Colonic mucosa (tissue), 4 donors: ENCODE measurements at regions not wholly inside any gene's neighbourhood (a gene's known extent, or its start where the extent isn't known, plus 50 kb on each side); places are given as distances from the start of the nearest gene placed in this dataset.
"Not testable (repeated sequence)": the region's sequence is repeated elsewhere in the genome, so short reads cannot be mapped to it uniquely, and the experiment has no call there.

Experiments
- DNase-seq: peaks from one replicate; pipeline ENCODE4 v3.0.0-alpha.2; 2020
- H3K27ac ChIP-seq: fragments of 200-600 bp; one replicate; pipeline ENCODE4 v1.8.0; 2021
- H3K27me3 ChIP-seq: fragments of 200-600 bp; one replicate; pipeline ENCODE4 v1.8.0; 2021
- H3K36me3 ChIP-seq: fragments of 200-600 bp; one replicate; pipeline ENCODE4 v1.8.0; 2021
- H3K4me1 ChIP-seq: fragments of 200-600 bp; one replicate; pipeline ENCODE4 v1.8.0; 2021; ENCODE audit warnings: mild to moderate bottlenecking
- H3K4me3 ChIP-seq: fragments of 200-600 bp; one replicate; pipeline ENCODE4 v1.8.0; 2021
- H3K9ac ChIP-seq, 2 donors: one replicate each; pipeline ENCODE4 v1.7.0; 2013; ENCODE audit warnings: control low read depth in 2 of 2, low read depth in 2 of 2, low read length in 2 of 2
- H3K9me3 ChIP-seq: fragments of 200-600 bp; one replicate; pipeline ENCODE4 v1.8.0; 2021
- intact Hi-C: fragments of 100-400 bp; cut with DNase I; formaldehyde crosslinking; loops from one replicate; pipeline ENCODE4 v1.14.1; 2022
- TF ChIP-seq, protein P1 (sequence below): fragments of 200-600 bp; IDR thresholded peaks from one replicate; pipeline ENCODE4 v1.8.0; 2022; ENCODE audit warnings: antibody characterized with exemption, mild to moderate bottlenecking
- donor health status: healthy.
- donor health status: DM: no; HTN: no; CAD: no.
- donor health status: DM: no; HTN: no; CAD: no.

DNA sequence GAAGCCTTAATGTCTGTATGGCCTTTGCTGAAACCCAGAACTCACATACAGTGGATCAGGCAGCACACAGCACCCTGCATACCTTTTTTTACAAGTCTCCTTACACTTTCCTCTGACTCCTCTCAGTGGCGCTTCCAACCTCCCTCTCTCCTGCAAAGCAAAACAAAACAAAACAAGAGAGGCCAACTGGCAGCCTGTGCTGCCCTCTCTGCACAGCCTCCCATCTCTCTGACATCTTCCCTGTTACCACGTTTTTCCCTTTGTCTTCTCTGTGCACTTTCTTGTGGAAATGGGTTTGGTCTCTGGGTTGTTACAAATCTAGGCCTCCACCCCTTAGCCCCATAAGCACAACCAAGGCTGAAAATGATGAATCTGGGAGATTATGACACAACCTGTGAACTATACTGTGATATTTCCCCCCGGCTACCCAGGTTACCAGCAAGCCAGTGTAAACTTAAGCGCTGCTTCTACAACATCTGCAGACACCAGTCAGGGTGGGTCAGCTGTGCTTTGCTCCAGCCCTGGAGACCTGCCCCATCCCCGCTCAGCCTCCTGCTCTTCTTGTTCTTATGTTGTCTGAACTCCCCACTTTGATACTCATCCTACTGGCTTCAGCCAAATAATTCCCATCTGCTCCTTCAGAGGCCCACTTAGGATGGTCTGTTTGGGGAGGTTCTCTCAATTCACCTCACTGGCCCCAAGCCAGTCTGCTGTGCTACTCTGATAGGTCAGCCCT is 54.9 kb upstream of the FMOD start:
- H3K4me3 ChIP-seq = no peak overlapping the region
- intact Hi-C loops = no loop called here
- TF ChIP-seq, protein P1, sequence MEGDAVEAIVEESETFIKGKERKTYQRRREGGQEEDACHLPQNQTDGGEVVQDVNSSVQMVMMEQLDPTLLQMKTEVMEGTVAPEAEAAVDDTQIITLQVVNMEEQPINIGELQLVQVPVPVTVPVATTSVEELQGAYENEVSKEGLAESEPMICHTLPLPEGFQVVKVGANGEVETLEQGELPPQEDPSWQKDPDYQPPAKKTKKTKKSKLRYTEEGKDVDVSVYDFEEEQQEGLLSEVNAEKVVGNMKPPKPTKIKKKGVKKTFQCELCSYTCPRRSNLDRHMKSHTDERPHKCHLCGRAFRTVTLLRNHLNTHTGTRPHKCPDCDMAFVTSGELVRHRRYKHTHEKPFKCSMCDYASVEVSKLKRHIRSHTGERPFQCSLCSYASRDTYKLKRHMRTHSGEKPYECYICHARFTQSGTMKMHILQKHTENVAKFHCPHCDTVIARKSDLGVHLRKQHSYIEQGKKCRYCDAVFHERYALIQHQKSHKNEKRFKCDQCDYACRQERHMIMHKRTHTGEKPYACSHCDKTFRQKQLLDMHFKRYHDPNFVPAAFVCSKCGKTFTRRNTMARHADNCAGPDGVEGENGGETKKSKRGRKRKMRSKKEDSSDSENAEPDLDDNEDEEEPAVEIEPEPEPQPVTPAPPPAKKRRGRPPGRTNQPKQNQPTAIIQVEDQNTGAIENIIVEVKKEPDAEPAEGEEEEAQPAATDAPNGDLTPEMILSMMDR = no peak
- no peaks in the 10 kb centered on the region for H3K36me3 ChIP-seq
- no peak overlapping the region for H3K27ac ChIP-seq
- no peaks in the 10 kb centered on the region for H3K9me3 ChIP-seq
- H3K9ac ChIP-seq = no peak overlapping the region
- DNase-seq = no peak
- H3K4me1 ChIP-seq = peaks cover 13% of the 10 kb centered on the region
- no peaks in the 10 kb centered on the region for H3K27me3 ChIP-seq

DNA sequence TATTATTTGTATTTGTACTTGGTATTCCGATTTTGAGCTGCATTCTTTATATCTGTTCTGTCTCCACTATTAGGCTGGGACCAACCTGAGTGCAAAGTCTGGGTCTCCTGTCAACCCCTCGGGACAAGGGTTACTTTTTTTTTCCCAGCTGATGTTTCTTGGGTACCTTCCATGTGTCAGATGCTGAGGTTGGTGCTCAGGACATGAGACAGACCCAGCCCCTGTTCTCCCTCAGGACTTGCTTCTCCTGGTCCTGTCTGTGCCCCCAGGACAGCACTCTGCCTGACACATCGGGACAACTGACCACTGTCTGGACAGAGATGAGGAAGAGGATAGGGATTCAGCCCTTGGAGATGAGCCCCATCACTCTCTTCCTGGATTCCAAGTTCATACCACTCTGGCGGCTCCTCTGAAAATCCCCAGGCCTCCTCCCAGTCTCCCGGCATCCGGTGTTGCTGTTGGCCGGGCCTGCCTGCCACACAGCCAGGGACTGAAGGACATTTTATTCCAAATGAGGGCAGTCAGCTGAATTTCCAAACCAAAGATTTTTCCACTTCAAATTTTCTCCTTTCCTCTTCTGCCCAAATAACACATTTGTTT is 55.6 kb upstream of the FMOD start:
- TF ChIP-seq, protein P1 = no peak
- Histone ChIP-seq H3K27me3 (no peaks in the 10 kb centered on the region), H3K36me3 (no peaks in the 10 kb centered on the region), H3K9ac (no peak overlapping the region), H3K4me3 (no peak overlapping the region), H3K27ac (peak overlapping the region; percentile 41), H3K9me3 (no peaks in the 10 kb centered on the region), H3K4me1 (peaks cover 13% of the 10 kb centered on the region)
- intact Hi-C loops = no loop called here
- DNase-seq = peak; percentile 47

DNA sequence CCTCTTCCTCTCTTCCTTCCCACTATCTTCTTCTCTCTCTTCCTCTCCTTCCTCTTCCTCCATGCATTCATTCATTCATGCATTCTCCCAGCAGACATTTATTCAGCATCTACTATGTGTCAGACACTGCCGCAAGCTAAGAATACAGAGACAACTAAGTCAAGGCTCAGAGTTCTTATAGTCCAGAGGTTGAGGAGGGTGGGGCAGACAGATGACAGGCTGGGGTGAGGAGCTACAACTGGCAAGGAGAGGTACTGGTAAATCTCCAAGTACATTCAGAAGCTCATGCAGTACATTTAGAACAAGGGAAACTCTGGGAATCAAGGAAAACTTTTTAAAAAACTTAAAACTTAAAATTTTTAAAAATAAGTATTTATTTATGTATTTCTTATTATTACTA is 56.4 kb upstream of the FMOD start:
- DNase-seq = peak; percentile 61
- Histone ChIP-seq H3K27ac (peak overlapping the region; percentile 41), H3K9ac (no peak overlapping the region), H3K27me3 (no peaks in the 10 kb centered on the region), H3K36me3 (no peaks in the 10 kb centered on the region), H3K9me3 (no peaks in the 10 kb centered on the region), H3K4me1 (peaks cover 13% of the 10 kb centered on the region), H3K4me3 (no peak overlapping the region)
- intact Hi-C loops = no loop called here
- TF ChIP-seq, protein P1 = no peak

DNA sequence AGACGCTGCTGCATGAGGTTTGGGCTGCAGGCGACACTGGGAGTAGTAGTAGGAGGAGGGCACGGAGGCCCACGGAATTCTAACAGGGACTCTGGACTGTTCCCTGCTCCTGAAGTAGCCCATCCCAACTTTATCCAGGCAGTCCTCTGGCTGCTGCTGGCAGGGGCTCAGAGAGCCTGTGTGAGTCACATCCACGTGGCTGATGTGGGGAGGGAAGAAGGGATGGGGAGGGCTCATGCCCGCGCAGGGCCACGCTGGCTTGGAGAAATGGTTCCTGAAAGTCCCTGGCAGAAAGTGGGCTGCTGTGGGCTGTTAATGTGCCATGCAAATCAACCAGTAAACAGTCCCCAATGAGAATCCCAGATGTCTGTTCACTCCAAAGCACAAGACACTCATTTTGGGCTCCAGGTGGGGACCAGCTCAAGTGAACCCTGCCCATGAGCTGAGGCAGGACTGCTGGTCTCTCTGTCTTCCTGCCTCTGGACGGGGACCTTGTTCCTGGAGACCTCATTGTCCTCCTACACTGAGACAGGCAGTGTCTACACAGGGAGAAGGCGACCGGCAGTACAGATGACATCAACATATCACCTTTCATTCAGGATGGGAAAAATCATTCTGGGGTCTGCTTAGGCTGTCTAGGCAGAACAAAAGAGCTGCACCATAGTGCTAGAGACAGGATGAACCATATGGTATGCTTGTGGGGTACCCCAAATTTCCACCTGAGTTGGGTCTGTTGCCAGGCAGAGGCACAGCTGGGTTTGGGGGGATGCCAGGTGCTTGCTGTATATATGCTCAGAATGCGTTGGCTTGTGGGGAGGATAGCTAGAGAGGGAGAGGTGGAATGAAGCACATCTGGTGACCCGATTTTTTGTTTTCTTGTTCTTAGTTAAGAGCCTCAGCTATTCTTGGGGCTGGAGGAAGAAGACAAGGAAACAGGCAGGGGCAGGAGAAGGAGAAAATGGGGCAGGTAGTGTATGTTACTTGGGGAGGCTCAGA is 57.9 kb upstream of the FMOD start:
- Histone ChIP-seq H3K36me3 (no peaks in the 10 kb centered on the region), H3K9me3 (no peaks in the 10 kb centered on the region), H3K4me3 (no peak overlapping the region), H3K4me1 (peaks cover 13% of the 10 kb centered on the region), H3K27ac (peak overlapping the region; percentile 26), H3K27me3 (no peaks in the 10 kb centered on the region), H3K9ac (peak overlapping the region in 1 of 2 donors; percentile 38)
- TF ChIP-seq, protein P1 = no peak
- intact Hi-C loops = no loop called here
- peak; percentile 85 for DNase-seq

DNA sequence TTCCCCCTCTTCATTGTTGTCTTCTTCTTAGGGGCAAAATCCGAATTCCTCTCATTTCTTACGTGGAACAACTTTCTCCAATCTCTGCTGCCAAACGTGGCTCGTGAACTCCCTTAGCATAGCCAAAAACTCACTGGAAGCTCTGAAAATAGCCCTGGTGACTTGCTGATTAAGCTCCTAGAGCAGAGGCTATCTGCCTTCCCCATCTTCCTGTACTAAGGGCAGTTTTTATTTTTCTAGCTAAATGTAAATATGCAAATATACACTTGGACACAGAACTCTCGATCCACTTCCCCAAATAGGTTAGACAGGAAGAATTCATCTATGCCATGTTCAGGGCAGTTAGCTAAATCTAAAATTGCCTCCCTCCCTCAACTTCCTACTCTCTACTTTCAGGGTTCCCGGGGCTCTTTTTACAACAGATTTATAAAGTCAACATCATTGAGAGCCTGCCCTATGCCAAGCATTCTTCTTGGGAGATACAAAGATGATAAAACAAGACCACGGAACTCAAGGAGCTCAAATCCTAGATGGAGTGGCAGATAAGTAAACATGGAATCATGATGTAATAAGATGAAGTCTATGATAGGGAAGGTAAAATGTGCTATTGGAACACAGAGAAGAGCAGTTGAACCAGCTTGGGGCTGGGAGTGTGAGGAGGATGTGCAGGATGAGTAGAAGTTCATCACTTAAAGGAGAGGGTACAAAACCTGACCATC is 59.4 kb upstream of the FMOD start:
- intact Hi-C loops = no loop called here
- no peaks in the 10 kb centered on the region for H3K27me3 ChIP-seq
- TF ChIP-seq, protein P1 = no peak
- no peaks in the 10 kb centered on the region for H3K9me3 ChIP-seq
- DNase-seq = no peak
- H3K9ac ChIP-seq = no peak overlapping the region
- H3K27ac ChIP-seq = no peak overlapping the region
- H3K36me3 ChIP-seq = no peaks in the 10 kb centered on the region
- no peak overlapping the region for H3K4me3 ChIP-seq
- peaks cover 13% of the 10 kb centered on the region for H3K4me1 ChIP-seq

DNA sequence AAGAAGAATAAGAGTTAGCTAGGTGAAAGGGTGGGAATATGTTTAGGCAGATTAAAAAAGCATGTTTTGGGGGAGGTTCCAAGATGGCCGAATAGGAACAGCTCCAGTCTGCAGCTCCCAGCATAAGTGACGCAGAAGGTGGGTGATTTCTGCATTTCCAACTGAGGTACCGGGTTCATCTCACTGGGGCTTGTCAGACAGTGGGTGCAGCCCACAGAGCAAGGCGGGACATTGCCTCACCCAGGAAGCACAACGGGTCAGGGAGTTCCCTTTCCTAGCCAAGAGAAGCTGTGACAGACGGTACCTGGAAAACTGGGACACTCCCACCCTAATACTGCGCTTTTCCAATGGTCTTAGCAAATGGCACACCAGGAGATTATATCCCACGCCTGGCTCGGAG is 60.5 kb upstream of the FMOD start:
- H3K9ac ChIP-seq, H3K27ac ChIP-seq, DNase-seq, H3K27me3 ChIP-seq, intact Hi-C loops, H3K9me3 ChIP-seq, H3K4me3 ChIP-seq, H3K36me3 ChIP-seq: not testable (repeated sequence)
- H3K4me1 ChIP-seq = peaks cover 13% of the 10 kb centered on the region
